K562 (cell line): ENCODE measurements at regions not wholly inside any gene's neighbourhood (a gene's known extent, or its start where the extent isn't known, plus 50 kb on each side); places are given as distances from the start of the nearest gene placed in this dataset.

Source experiments
- ATF6 ChIP-seq: sonication (generic); formaldehyde crosslinking; IDR thresholded peaks from 2 replicates; pipeline ENCODE4 v1.4.0; 2020; ENCODE audit warnings: mild to moderate bottlenecking, missing genetic modification reagents
- HDAC6 ChIP-seq: IDR thresholded peaks from 2 replicates; pipeline ENCODE4 v1.6.1; 2012; ENCODE audit warnings: low read depth, mild to moderate bottlenecking, control low read depth, inconsistent platforms, low read length, moderate library complexity
- KDM1A ChIP-seq, 2 experiments: fragments of 450-650 bp; IDR thresholded peaks; 2 replicates each; pipeline ENCODE4 v1.6.1; 2016; ENCODE audit warnings: mild to moderate bottlenecking in 2 of 2
- MEF2A ChIP-seq: IDR thresholded peaks from 2 replicates; pipeline ENCODE4 v1.6.1; 2011; ENCODE audit warnings: low read depth, mild to moderate bottlenecking, low read length, moderate library complexity; ENCODE audit not compliant: control insufficient read depth
- RBM25 ChIP-seq: fragments of 200-400 bp; formaldehyde crosslinking; IDR thresholded peaks from 2 replicates; pipeline ENCODE4 v1.6.1; 2018; ENCODE audit warnings: low read length, low read depth, moderate library complexity; ENCODE audit not compliant: severe bottlenecking
- STAG1 ChIP-seq: sonication (generic); formaldehyde crosslinking; IDR thresholded peaks from 2 replicates; pipeline ENCODE4 v1.5.0; 2020; ENCODE audit warnings: missing genetic modification reagents, borderline replicate concordance
- ZNF395 ChIP-seq: fragments of 200-800 bp; sonication (Bioruptor generic); IDR thresholded peaks from 2 replicates; pipeline ENCODE4 v1.6.1; 2017; ENCODE audit warnings: missing genetic modification characterization, missing compliant biosample characterization

- TF ChIP-seq ATF6 (CRISPR knock-in tag) (no peak), ZNF395 (CRISPR knock-in tag) (no peak), RBM25 (no peak), MEF2A (no peak), STAG1 (CRISPR knock-in tag) (no peak), KDM1A (IDR thresholded peaks at IDR 0.05) (no peak), HDAC6 (no peak)
Measured at GRCh38 chr10:130547368-130547767, 411.2 kb downstream of the GLRX3 start.
